ENCODE measurements at regions not wholly inside any gene's neighbourhood (a gene's known extent, or its start where the extent isn't known, plus 50 kb on each side); places are given as distances from the start of the nearest gene placed in this dataset.

DNA sequence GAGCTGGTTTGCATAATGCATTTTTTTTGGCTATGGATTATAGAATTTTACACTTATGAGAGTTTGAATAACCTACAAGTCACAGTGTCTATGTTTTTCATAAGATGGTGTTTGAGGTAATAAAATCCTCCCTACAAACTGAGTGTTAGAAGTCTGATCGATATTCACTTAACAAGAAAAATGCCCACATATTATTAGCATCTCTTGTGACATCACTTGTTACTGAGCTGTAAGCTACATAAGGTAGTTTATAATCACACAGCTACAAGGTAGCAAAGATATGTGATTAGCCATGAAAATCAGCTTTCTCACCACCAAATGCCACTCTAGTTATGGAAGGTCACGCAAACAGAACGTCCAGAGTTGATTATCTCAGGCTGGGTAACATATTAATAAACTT is 669.6 kb downstream of the PCDH18 start:
- no peak for TF ChIP-seq EZH2phosphoT487 (IDR thresholded peaks at IDR 0.05; ENCODE audit: borderline replicate concordance, low read length)
- TF ChIP-seq, protein P1, sequence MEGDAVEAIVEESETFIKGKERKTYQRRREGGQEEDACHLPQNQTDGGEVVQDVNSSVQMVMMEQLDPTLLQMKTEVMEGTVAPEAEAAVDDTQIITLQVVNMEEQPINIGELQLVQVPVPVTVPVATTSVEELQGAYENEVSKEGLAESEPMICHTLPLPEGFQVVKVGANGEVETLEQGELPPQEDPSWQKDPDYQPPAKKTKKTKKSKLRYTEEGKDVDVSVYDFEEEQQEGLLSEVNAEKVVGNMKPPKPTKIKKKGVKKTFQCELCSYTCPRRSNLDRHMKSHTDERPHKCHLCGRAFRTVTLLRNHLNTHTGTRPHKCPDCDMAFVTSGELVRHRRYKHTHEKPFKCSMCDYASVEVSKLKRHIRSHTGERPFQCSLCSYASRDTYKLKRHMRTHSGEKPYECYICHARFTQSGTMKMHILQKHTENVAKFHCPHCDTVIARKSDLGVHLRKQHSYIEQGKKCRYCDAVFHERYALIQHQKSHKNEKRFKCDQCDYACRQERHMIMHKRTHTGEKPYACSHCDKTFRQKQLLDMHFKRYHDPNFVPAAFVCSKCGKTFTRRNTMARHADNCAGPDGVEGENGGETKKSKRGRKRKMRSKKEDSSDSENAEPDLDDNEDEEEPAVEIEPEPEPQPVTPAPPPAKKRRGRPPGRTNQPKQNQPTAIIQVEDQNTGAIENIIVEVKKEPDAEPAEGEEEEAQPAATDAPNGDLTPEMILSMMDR (conservative IDR thresholded peaks at IDR 0.05; ENCODE audit: low read depth, low read length): no peak
